Parathyroid adenoma (tissue), 2 donors: ENCODE measurements at regions not wholly inside any gene's neighbourhood (a gene's known extent, or its start where the extent isn't known, plus 50 kb on each side); places are given as distances from the start of the nearest gene placed in this dataset.
"Not testable (repeated sequence)": the region's sequence is repeated elsewhere in the genome, so short reads cannot be mapped to it uniquely, and the experiment has no call there.

Source experiments
- H2AFZ ChIP-seq: fragments of 300-600 bp; sonication (generic); one replicate; pipeline ENCODE4 v1.7.0; 2017; ENCODE audit warnings: antibody characterized with exemption, mild to moderate bottlenecking
- H3K27ac ChIP-seq: fragments of 300-600 bp; sonication (generic); one replicate; pipeline ENCODE4 v1.7.0; 2017
- H3K27me3 ChIP-seq: fragments of 300-600 bp; sonication (generic); one replicate; pipeline ENCODE4 v1.7.0; 2017; ENCODE audit warnings: low read length; ENCODE audit not compliant: control insufficient read depth, insufficient read depth
- H3K36me3 ChIP-seq: fragments of 300-600 bp; sonication (generic); one replicate; pipeline ENCODE4 v1.7.0; 2017; ENCODE audit warnings: low read length; ENCODE audit not compliant: control insufficient read depth, insufficient read depth
- H3K4me1 ChIP-seq: fragments of 300-600 bp; sonication (generic); one replicate; pipeline ENCODE4 v1.7.0; 2017; ENCODE audit warnings: control low read depth
- H3K4me2 ChIP-seq: fragments of 300-600 bp; sonication (generic); one replicate; pipeline ENCODE4 v1.7.0; 2017; ENCODE audit warnings: low read length
- H3K4me3 ChIP-seq: fragments of 300-600 bp; sonication (generic); one replicate; pipeline ENCODE4 v1.7.0; 2017; ENCODE audit warnings: low read depth, low read length
- H3K79me2 ChIP-seq: fragments of 300-600 bp; sonication (generic); one replicate; pipeline ENCODE4 v1.7.0; 2017; ENCODE audit warnings: control low read depth
- H3K9ac ChIP-seq: fragments of 300-600 bp; sonication (generic); one replicate; pipeline ENCODE4 v1.7.0; 2017; ENCODE audit warnings: mild to moderate bottlenecking
- H3K9me3 ChIP-seq: fragments of 300-600 bp; sonication (generic); one replicate; pipeline ENCODE4 v1.7.0; 2017; ENCODE audit warnings: low read length; ENCODE audit not compliant: control insufficient read depth
- CTCF ChIP-seq: fragments of 300-600 bp; sonication (generic); IDR thresholded peaks from one replicate; pipeline ENCODE4 v1.7.0; 2017; ENCODE audit warnings: antibody characterized with exemption, mild to moderate bottlenecking
- donor health status: primary hyperparathyroidism.

GRCh38 chr4:186798951-186799659 is 75.4 kb upstream of the FAT1 start:
- H3K4me2 ChIP-seq: no peak overlapping the region
- no peak overlapping the region for H2AFZ ChIP-seq

GRCh38 chr4:186805020-186805820 is 81.6 kb upstream of the FAT1 start:
- TF ChIP-seq CTCF: no peak

More at GRCh38 chr4:186798951-186799659, 75.4 kb upstream of the FAT1 start:
- Histone ChIP-seq H3K4me3 (no peak overlapping the region), H3K9ac (no peak overlapping the region), H3K27ac (no peak overlapping the region), H3K9me3 (no peaks in the 10 kb centered on the region), H3K36me3 (no peaks in the 10 kb centered on the region), H3K79me2 (no peaks in the 10 kb centered on the region), H3K4me1 (no peaks in the 10 kb centered on the region), H3K27me3 (no peaks in the 10 kb centered on the region)
- no peak for TF ChIP-seq CTCF

GRCh38 chr4:186805917-186806316 is 82.3 kb upstream of the FAT1 start:
- not testable (repeated sequence) for H3K9me3 ChIP-seq, H3K79me2 ChIP-seq, H2AFZ ChIP-seq, H3K4me1 ChIP-seq, H3K27ac ChIP-seq, H3K9ac ChIP-seq, H3K36me3 ChIP-seq, H3K4me3 ChIP-seq, H3K27me3 ChIP-seq, H3K4me2 ChIP-seq

More at GRCh38 chr4:186805020-186805820, 81.6 kb upstream of the FAT1 start:
- Histone ChIP-seq H3K4me1 (no peaks in the 10 kb centered on the region), H3K27ac (no peak overlapping the region), H3K4me3 (no peak overlapping the region), H3K27me3 (no peaks in the 10 kb centered on the region), H3K9ac (no peak overlapping the region), H3K79me2 (no peaks in the 10 kb centered on the region), H2AFZ (no peak overlapping the region), H3K9me3 (no peaks in the 10 kb centered on the region), H3K36me3 (no peaks in the 10 kb centered on the region), H3K4me2 (no peak overlapping the region)

- Histone ChIP-seq H3K4me3 (no peak overlapping the region), H3K4me1 (no peaks in the 10 kb centered on the region), H2AFZ (no peak overlapping the region), H3K9ac (no peak overlapping the region), H3K36me3 (no peaks in the 10 kb centered on the region), H3K27me3 (no peaks in the 10 kb centered on the region), H3K79me2 (no peaks in the 10 kb centered on the region), H3K27ac (no peak overlapping the region), H3K4me2 (no peak overlapping the region), H3K9me3 (no peaks in the 10 kb centered on the region)
- no peak for TF ChIP-seq CTCF
Measured at GRCh38 chr4:186806679-186807421, 83.2 kb upstream of the FAT1 start.
